Pulmonary artery endothelial cell (primary cell): ENCODE measurements at regions not wholly inside any gene's neighbourhood (a gene's known extent, or its start where the extent isn't known, plus 50 kb on each side); places are given as distances from the start of the nearest gene placed in this dataset.

ENCODE experiments used
- DNase-seq: peaks from one replicate; pipeline ENCODE4 v3.0.0-alpha.2; 2011; ENCODE audit warnings: low read depth, low spot score

- no peak for DNase-seq
These were observed 94.8 kb downstream of the MIS18A start for GRCh38 chr21:32184065-32184464.

GRCh38 chr21:32183396-32183795, 95.5 kb downstream of the MIS18A start:
- DNase-seq: no peak

GRCh38 chr21:32182449-32182848, 96.4 kb downstream of the MIS18A start:
- DNase-seq: no peak

GRCh38 chr21:32181457-32181856, 97.4 kb downstream of the MIS18A start:
- no peak for DNase-seq

- no peak for DNase-seq
These were observed 104.0 kb downstream of the MIS18A start for GRCh38 chr21:32174819-32175218.

- no peak for DNase-seq
These were observed 105.6 kb downstream of the MIS18A start for GRCh38 chr21:32173121-32173724.

- DNase-seq: no peak
These were observed 106.7 kb downstream of the MIS18A start for GRCh38 chr21:32172106-32172505.

- DNase-seq: no peak
These were observed 111.3 kb downstream of the MIS18A start for GRCh38 chr21:32167513-32167912.

GRCh38 chr21:32163386-32163785, 115.5 kb downstream of the MIS18A start:
- no peak for DNase-seq

GRCh38 chr21:32162727-32163320, 116.0 kb downstream of the MIS18A start:
- no peak for DNase-seq

GRCh38 chr21:32155226-32155625, 123.6 kb downstream of the MIS18A start:
- no peak for DNase-seq

- no peak for DNase-seq
These were observed 131.8 kb downstream of the MIS18A start for GRCh38 chr21:32147041-32147440.

GRCh38 chr21:32144851-32145250, 134.0 kb downstream of the MIS18A start:
- no peak for DNase-seq

- DNase-seq: no peak
These were observed 135.5 kb downstream of the MIS18A start for GRCh38 chr21:32143241-32143939.

GRCh38 chr21:32141318-32141633, 137.6 kb downstream of the MIS18A start:
- no peak for DNase-seq

- DNase-seq: no peak
These were observed 138.1 kb downstream of the MIS18A start for GRCh38 chr21:32140604-32141317.

GRCh38 chr21:32140151-32140550, 138.7 kb downstream of the MIS18A start:
- no peak for DNase-seq

GRCh38 chr21:32138658-32139057, 140.2 kb downstream of the MIS18A start:
- DNase-seq: no peak

- no peak for DNase-seq
These were observed 140.9 kb downstream of the MIS18A start for GRCh38 chr21:32137931-32138330.

- DNase-seq: no peak
These were observed 141.6 kb downstream of the MIS18A start for GRCh38 chr21:32137266-32137665.

GRCh38 chr21:32136546-32136945, 142.3 kb downstream of the MIS18A start:
- no peak for DNase-seq
